IPS-18a (cell line): ENCODE measurements at regions not wholly inside any gene's neighbourhood (a gene's known extent, or its start where the extent isn't known, plus 50 kb on each side); places are given as distances from the start of the nearest gene placed in this dataset.

Source experiments
- H3K27ac ChIP-seq: one replicate; pipeline ENCODE4 v1.5.1; 2013; ENCODE audit warnings: low read length
- H3K27me3 ChIP-seq: one replicate; pipeline ENCODE4 v1.6.1; 2013; ENCODE audit warnings: mild to moderate bottlenecking, low read length; ENCODE audit not compliant: control insufficient read depth, insufficient read depth
- H3K36me3 ChIP-seq: one replicate; pipeline ENCODE4 v1.6.1; 2013; ENCODE audit warnings: low read depth, low read length; ENCODE audit not compliant: control insufficient read depth
- H3K4me1 ChIP-seq: one replicate; pipeline ENCODE4 v1.6.1; 2013; ENCODE audit warnings: low read depth, low read length; ENCODE audit not compliant: control insufficient read depth
- H3K4me3 ChIP-seq: one replicate; pipeline ENCODE4 v1.5.1; 2013; ENCODE audit warnings: low read length
- H3K9ac ChIP-seq: one replicate; pipeline ENCODE4 v1.6.1; 2013; ENCODE audit warnings: mild to moderate bottlenecking, low read length, moderate library complexity
- H3K9me3 ChIP-seq: one replicate; pipeline ENCODE4 v1.6.1; 2013; ENCODE audit warnings: low read depth, low read length; ENCODE audit not compliant: control insufficient read depth

DNA sequence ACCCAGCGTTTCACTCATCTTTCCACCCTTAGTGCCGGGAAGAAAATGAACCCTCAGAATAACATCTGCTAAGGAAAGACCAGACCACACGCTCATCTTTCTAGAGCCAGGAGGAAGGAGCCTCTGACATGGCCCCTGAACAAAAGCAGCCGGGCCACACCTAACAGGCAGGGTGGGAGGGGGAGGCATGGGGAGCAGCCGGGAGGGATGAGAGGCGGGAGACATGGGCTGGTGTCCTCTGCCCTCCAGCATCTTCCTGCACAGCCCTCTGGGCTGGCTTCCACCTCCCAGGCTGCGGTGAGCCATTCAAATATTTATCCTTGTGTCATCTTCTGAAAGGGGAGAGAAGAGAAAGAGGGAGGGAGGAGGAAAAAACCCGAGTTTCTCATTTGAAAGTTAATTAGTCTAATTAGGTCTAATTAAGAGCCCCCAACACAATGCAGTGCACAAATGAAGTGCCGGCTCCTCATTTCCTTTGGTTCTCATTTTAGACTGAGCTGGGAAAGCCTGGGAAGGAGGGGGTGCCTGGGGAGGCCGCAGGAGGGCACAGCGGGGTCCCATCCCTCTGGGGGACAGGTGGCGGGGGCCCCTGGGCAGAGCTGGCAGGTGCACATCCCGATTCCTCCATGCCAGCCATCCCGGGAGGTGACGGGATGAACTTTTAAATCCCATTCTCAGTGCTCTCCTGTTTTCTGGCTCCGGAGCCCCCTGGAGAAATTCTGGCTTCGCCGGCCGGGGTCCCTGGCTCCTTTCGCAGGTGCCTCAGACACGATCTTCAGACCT, 90.5 kb downstream of the ENGASE start:
- H3K4me1 ChIP-seq = no peaks in the 10 kb centered on the region
- no peaks in the 10 kb centered on the region for H3K9me3 ChIP-seq
- H3K4me3 ChIP-seq = no peak overlapping the region
- H3K9ac ChIP-seq = no peak overlapping the region
- no peaks in the 10 kb centered on the region for H3K27me3 ChIP-seq
- H3K36me3 ChIP-seq = no peaks in the 10 kb centered on the region
- no peak overlapping the region for H3K27ac ChIP-seq

DNA sequence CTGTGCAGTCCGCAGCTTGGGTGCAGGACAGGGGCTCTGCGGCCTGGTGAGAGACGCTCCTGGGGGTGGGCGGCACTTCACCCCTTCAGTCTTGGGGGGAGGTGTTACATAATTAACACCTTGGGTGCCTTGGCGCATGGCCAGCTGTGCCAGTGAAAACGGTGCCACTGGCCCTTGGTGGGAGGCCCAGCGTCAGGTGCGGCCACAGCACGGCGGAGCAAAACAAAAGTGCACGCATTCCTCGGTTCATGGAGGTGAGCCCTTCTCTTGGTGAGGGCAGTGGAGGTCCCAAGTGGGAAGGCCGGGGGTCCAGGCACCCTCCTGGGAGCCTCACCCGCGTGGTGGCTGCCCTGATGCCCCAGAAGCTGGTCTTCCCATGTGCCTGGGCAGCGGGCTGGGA, 89.8 kb downstream of the ENGASE start:
- Histone ChIP-seq H3K27me3 (no peaks in the 10 kb centered on the region), H3K9me3 (no peaks in the 10 kb centered on the region), H3K36me3 (no peaks in the 10 kb centered on the region), H3K4me3 (no peak overlapping the region), H3K9ac (no peak overlapping the region), H3K27ac (no peak overlapping the region), H3K4me1 (no peaks in the 10 kb centered on the region)

DNA sequence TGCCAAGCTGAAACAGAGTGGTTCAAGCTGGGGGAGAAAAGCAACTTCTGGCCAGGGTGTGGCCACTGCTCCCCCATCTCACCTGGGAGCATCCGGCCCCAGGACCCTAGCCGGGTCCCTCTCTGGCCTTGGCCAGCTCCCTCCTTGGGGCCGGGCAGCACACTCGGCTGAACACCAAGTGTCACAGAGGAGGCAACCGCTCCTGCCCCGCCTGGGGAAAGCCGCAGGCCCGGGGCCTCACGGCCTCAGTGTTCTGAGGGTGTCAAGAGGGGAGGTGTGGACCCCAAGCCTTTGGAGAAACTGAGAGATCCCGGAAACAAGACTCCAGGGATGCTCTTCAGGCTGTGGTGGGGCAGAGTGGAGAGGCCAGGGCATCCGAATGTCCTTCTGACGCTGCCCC, 88.4 kb downstream of the ENGASE start:
- Histone ChIP-seq H3K4me3 (no peak overlapping the region), H3K4me1 (no peaks in the 10 kb centered on the region), H3K9ac (no peak overlapping the region), H3K9me3 (no peaks in the 10 kb centered on the region), H3K27me3 (no peaks in the 10 kb centered on the region), H3K27ac (no peak overlapping the region), H3K36me3 (no peaks in the 10 kb centered on the region)

DNA sequence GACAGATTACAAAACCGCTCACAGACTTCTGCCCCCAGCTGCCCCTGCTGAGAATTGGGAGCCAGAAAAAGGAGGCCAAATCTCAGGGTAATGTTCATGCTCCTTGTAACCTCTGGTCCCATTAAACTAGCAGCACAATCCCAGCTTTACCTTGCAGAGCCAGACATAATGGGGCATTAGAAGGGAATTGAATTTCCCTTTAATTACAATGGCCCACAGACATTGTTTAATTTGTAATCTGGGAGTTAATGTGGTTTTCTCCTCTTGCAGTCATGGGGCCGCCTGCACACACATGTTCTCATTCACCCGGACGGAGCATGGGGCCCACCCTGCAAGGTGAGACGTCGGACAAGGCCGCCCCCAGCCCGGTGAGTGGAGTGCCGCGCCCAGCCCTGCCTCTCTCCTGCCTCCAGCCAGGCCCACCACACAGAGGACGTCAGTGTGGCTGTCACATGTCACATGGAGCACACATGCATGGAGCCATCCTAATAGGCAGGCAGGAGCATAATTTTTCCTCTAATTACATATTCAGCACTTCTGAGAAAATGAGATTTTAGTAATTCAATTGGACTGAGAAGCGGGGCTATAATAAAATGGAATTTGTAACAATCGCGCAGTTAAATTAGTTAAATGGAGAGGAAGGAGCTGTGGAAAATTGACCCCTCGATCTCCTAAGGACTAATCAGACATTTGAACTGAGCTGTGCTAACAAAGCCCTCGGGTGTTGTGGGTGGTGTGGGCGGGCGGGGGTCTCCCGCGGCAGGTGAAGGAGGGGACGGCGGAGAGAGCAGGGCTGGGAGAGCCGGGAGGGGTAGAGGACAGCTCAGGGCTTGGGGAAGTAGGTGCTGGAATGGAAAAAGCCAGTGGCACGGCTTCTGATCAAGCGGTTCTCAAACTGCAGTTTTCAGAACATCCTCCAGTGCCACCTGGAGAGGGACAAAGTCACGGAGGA, 87.7 kb downstream of the ENGASE start:
- Histone ChIP-seq H3K9me3 (no peaks in the 10 kb centered on the region), H3K9ac (no peak overlapping the region), H3K27ac (no peak overlapping the region), H3K27me3 (no peaks in the 10 kb centered on the region), H3K4me1 (no peaks in the 10 kb centered on the region), H3K36me3 (no peaks in the 10 kb centered on the region), H3K4me3 (no peak overlapping the region)

DNA sequence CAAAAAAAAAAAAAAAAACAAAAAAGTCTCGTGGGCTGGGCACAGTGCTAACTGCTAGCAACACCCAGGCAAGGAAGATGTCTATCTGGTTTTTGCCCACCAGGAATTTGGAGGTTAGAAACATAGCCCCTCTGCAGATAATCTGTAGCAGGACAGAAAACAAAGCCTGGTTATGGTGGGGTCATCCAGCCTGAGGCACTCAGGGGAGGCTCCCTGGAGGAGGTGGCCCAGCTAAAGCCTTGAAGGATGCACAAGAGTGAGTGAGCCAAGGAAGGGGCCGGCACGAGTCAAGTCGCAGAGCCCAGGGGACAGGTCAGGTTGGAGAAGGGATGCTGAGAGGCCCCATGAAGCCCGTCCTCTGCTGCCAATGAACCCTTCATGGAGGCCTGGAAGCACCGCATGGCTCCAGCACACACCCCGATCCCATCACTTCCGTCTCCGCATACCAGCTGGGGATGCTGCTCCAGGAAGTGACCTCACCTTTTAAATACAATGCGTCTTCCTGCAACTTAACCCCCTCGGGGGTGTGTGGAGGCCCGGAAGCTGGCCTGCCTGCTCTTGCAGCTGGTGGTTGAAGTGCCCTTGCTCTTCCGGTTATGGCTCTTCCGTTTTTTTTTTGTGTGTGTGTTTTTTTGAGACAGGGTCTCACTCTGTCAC, 86.5 kb downstream of the ENGASE start:
- H3K27me3 ChIP-seq = no peaks in the 10 kb centered on the region

DNA sequence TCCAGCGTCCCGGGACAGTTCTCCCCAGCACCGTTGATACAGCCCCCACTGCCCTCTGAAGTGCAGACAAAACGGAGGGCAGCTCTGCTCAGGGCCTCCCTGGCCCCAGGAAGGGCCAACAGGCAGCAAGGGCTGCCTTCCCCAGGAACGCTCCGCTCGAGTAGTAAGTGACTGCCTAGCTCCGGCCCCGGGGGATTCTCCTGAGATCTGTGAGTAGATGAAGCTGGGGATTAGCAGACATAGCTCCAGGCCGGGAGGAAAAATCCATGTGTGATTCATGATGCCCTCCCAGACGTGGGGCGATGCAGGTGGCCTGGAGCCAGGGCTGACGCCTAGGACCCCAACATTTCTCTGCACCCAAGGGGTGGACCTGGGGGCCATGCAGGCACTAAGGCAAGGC, 85.3 kb downstream of the ENGASE start:
- Histone ChIP-seq H3K36me3 (no peaks in the 10 kb centered on the region), H3K9ac (no peak overlapping the region), H3K4me1 (no peaks in the 10 kb centered on the region), H3K27me3 (no peaks in the 10 kb centered on the region), H3K4me3 (no peak overlapping the region), H3K9me3 (no peaks in the 10 kb centered on the region), H3K27ac (no peak overlapping the region)

More for the DNA sequence above, 86.5 kb downstream of the ENGASE start:
- Histone ChIP-seq H3K4me1 (no peaks in the 10 kb centered on the region), H3K9me3 (no peaks in the 10 kb centered on the region), H3K4me3 (no peak overlapping the region), H3K36me3 (no peaks in the 10 kb centered on the region), H3K27ac (no peak overlapping the region), H3K9ac (no peak overlapping the region)

DNA sequence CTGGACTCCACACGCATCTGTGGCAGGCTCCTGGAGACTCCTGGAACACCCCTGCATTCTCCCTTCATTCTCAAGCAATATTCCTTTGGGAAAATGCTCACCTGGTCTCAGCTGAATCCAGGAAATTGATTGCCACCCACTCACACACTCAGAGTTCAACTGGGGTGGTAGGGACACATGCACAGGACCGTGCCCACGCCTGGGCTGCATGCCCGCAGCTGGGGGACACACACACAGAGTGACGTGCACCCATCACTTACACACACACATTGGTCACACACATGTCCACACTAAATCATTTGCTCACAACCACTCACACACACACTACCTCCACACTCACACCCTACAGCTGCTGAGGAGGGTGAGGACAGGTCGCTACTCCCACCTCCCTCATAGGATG, 84.8 kb downstream of the ENGASE start:
- Histone ChIP-seq H3K9me3 (no peaks in the 10 kb centered on the region), H3K27ac (no peak overlapping the region), H3K4me3 (no peak overlapping the region), H3K27me3 (no peaks in the 10 kb centered on the region), H3K4me1 (no peaks in the 10 kb centered on the region), H3K36me3 (no peaks in the 10 kb centered on the region), H3K9ac (no peak overlapping the region)

DNA sequence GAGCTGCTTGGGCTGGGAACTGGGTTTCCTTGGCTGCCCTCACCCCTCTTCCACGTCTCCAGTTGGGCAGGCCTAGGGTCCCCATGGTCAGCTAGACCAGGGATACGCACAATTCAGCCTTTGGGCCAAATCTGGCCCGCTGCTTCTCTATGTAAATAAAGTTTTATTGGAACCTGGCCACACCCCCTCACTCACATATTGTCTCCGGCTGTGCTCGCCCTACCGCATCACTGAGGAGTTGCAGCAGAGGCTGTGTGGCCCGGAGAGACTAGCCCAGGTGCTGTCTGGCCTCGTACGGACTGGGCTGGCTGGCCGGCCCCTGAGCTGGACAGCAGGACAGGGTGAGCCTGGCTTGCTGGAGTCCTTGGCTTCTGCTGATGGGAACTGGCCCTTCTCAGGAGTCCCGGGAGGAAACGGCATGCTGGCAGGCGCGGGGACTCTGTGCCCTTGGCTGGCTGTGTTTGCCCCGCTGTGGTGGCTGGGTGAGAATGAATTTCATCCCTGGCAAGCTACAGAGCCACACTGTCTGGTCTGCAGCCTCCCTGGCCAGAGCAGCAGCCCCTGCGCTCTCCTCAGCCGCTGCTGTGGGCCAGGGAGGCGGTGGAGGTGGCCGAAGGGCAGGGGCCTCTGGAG, 82.0 kb downstream of the ENGASE start:
- no peak overlapping the region for H3K4me3 ChIP-seq
- H3K9me3 ChIP-seq = no peaks in the 10 kb centered on the region
- H3K27me3 ChIP-seq = no peaks in the 10 kb centered on the region
- peaks cover 10% of the 10 kb centered on the region for H3K4me1 ChIP-seq
- H3K9ac ChIP-seq = no peak overlapping the region
- H3K36me3 ChIP-seq = no peaks in the 10 kb centered on the region
- H3K27ac ChIP-seq = no peak overlapping the region

DNA sequence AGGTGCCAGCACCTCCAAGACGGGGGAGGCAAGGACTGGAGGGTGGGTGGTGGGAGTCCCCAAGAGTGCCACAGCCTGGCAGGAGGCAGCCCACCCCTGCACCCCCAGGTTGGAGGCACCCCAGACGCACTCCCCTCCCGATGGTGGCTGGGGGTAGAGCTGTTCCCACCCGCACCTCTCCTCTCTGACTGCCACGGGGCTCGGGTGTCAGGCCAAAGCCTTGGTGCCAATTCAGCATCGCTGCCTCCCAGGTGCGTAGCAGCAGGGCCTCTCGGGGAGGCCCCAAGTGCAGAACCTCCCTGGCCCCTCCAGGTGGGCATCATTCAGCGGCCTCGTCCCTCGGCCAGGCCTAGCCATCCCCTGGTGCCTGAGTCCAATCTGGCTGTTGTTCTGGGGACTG, 81.1 kb downstream of the ENGASE start:
- Histone ChIP-seq H3K4me3 (no peak overlapping the region), H3K36me3 (no peaks in the 10 kb centered on the region), H3K9ac (no peak overlapping the region), H3K27me3 (no peaks in the 10 kb centered on the region), H3K27ac (no peak overlapping the region), H3K4me1 (peaks cover 10% of the 10 kb centered on the region), H3K9me3 (no peaks in the 10 kb centered on the region)

DNA sequence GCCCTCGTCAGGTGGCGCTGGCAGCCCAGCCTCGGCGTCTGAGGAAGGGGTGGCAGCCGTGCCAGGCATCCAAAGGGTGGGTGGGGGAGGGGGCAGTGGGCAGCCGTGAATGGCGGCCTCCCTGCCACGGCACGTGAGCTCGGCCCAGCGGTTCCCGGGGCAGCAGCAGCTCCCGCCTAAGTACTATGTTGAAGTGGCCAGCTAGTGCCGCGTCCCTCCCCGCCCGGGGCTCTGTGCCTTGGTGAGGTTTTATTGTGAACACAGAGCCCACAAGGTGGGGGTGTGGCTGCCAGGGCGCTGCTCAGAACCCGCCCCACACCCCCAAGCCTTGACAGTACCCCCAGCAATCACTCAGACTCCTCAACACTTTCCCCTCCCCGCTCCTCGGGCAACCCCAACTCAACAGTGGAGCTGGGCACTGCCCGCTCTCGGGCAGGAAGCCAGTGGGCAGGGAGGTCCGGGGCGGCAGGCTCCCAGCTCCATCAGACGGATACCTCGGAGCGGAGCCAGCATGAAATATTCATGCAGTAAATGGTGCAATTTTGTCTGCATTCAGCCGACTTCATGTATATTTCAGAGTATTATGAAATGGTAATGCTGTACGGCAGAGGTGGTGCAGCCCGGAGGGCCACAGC, 80.4 kb downstream of the ENGASE start:
- H3K36me3 ChIP-seq = no peaks in the 10 kb centered on the region
- no peak overlapping the region for H3K4me3 ChIP-seq
- no peak overlapping the region for H3K9ac ChIP-seq
- H3K27me3 ChIP-seq = no peaks in the 10 kb centered on the region
- peaks cover 10% of the 10 kb centered on the region for H3K4me1 ChIP-seq
- H3K9me3 ChIP-seq = no peaks in the 10 kb centered on the region
- H3K27ac ChIP-seq = no peak overlapping the region

DNA sequence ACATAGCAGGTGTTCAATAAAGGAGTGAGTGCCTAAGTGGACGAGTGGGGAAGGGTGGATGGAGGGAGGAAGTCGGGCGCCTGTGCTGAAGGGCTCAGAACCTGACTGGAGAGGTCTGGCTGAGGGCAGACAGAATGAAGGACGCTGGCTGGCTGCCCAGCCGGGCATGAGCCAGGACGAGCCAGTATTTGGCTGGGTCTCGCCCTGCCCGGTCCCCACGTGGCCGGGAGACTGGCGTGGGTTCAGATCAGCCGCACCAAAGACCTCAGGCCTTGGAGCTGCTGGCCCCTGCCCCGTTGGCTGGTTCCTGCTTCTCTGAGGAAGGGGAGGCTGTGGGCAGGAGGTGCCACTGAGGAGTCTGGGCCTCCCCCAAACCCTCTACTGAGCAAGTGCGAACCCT, 79.8 kb downstream of the ENGASE start:
- Histone ChIP-seq H3K9me3 (no peaks in the 10 kb centered on the region), H3K27me3 (no peaks in the 10 kb centered on the region), H3K27ac (no peak overlapping the region), H3K4me1 (peaks cover 10% of the 10 kb centered on the region), H3K36me3 (no peaks in the 10 kb centered on the region), H3K9ac (no peak overlapping the region), H3K4me3 (no peak overlapping the region)
